Thyroid gland (tissue), 4 donors: ENCODE measurements at regions not wholly inside any gene's neighbourhood (a gene's known extent, or its start where the extent isn't known, plus 50 kb on each side); places are given as distances from the start of the nearest gene placed in this dataset.
"Not testable (repeated sequence)": the region's sequence is repeated elsewhere in the genome, so short reads cannot be mapped to it uniquely, and the experiment has no call there.

Source experiments
- DNase-seq, 2 donors: peaks; one replicate each; pipeline ENCODE4 v3.0.0-alpha.2; 2019
- H3K27ac ChIP-seq, 3 donors: fragments of 200-600 bp; sonication (generic); 1 replicate in 2 of 3; 2 replicates in 1 of 3; pipeline ENCODE4 v1.5.1; 2016 to 2019; ENCODE audit warnings: mild to moderate bottlenecking in 1 of 3, moderate library complexity in 1 of 3
- H3K27me3 ChIP-seq: fragments of 200-600 bp; sonication (generic); one replicate; pipeline ENCODE4 v1.5.1; 2019
- H3K36me3 ChIP-seq, 2 donors: fragments of 200-600 bp; sonication (generic); one replicate each; pipeline ENCODE4 v1.5.1; 2016 to 2019
- H3K4me1 ChIP-seq, 2 donors: fragments of 200-600 bp; sonication (generic); one replicate each; pipeline ENCODE4 v1.5.1; 2017 to 2019
- H3K4me3 ChIP-seq, 3 donors: fragments of 200-600 bp; sonication (generic); replicated peaks in 1 of 3; 1 replicate in 2 of 3; 2 replicates in 1 of 3; pipeline ENCODE4 v1.5.1; 2016; ENCODE audit warnings: mild to moderate bottlenecking in 1 of 3
- H3K9me3 ChIP-seq: fragments of 200-600 bp; sonication (generic); one replicate; pipeline ENCODE4 v1.5.1; 2017
- POLR2A ChIP-seq, 2 donors: fragments of 450-650 bp; IDR thresholded peaks; one replicate each; pipeline ENCODE4 v1.6.1; 2017; ENCODE audit warnings: antibody characterized with exemption in 2 of 2, mild to moderate bottlenecking in 2 of 2, moderate library complexity in 1 of 2
- WGBS, 2 donors: methylation state at CpG; one replicate each; pipeline ENCODE4 v1.1.5; 2017; 5-methylcytosine and 5-hydroxymethylcytosine counted together
- intact Hi-C: fragments of 100-400 bp; cut with DNase I; formaldehyde crosslinking; loops from one replicate; pipeline ENCODE4 v1.15.1; 2023
- TF ChIP-seq, protein P1 (sequence below), 6 experiments: fragments of 200-600 bp in 3 of 6; fragments of 450-650 bp in 3 of 6; sonication (generic) in 3 of 6; IDR thresholded peaks; one replicate each; pipeline ENCODE4 v1.5.1; 2016 to 2019; ENCODE audit warnings: antibody characterized with exemption in 6 of 6, mild to moderate bottlenecking in 2 of 6, inconsistent platforms in 1 of 6, moderate library complexity in 1 of 6

DNA sequence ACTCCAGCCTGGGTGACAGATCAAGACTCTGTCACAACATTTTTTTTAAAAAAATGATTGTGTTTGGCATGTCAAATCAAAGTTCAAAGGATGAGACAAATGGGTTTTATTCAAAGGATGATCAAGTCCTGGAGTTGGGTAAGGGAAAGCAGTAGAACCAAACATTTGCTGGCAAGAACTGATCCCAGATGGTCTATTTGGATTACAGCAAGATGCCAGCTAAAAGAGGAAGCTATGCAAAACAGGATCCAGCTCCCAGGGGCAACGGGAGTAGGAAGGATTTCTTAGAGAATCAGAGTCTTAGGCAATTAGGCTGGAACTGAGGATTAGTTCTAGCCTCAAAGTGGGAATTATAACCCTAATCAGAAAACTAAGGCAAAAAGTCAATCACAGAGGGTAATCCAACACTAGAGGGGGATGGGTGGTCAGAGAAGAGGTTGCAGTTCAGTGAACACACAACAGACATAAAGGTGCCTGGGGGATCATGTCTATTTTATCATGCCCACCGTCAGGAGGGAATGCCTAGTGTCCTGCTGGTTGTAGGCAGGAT is 133.0 kb upstream of the PLS3 start:
- Histone ChIP-seq H3K27me3 (no peaks in the 10 kb centered on the region), H3K9me3 (no peaks in the 10 kb centered on the region), H3K4me3 (no peak overlapping the region), H3K4me1 (no peaks in the 10 kb centered on the region), H3K27ac (no peak overlapping the region), H3K36me3 (no peaks in the 10 kb centered on the region)
- WGBS, 2 donors = 34 to 45% methylated on average over 2 of the region's 2 CpGs
- intact Hi-C loops = no loop called here
- no peak for DNase-seq
- TF ChIP-seq, protein P1, sequence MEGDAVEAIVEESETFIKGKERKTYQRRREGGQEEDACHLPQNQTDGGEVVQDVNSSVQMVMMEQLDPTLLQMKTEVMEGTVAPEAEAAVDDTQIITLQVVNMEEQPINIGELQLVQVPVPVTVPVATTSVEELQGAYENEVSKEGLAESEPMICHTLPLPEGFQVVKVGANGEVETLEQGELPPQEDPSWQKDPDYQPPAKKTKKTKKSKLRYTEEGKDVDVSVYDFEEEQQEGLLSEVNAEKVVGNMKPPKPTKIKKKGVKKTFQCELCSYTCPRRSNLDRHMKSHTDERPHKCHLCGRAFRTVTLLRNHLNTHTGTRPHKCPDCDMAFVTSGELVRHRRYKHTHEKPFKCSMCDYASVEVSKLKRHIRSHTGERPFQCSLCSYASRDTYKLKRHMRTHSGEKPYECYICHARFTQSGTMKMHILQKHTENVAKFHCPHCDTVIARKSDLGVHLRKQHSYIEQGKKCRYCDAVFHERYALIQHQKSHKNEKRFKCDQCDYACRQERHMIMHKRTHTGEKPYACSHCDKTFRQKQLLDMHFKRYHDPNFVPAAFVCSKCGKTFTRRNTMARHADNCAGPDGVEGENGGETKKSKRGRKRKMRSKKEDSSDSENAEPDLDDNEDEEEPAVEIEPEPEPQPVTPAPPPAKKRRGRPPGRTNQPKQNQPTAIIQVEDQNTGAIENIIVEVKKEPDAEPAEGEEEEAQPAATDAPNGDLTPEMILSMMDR (IDR thresholded peaks at IDR 0.05) = no peak
- no peak for TF ChIP-seq POLR2A (IDR thresholded peaks at IDR 0.05)

DNA sequence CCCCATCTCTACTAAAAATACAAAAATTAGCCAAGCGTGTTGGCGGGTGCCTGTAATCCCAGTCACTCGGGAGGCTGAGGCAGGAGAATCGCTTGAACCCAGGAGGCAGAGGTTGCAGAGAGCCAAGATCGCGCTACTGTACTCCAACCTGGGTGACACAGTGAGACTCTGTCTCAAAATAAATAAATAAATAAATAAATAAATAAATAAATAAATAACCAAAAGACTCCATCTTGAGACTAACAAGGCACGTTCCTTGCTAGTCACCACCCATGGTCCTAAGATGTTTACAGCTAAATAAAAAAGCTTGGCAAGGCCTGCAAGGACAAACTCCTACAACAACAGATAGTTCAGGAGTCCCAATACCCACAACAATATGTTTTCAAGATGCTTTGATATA is 126.1 kb upstream of the PLS3 start:
- DNase-seq, H3K36me3 ChIP-seq, H3K4me3 ChIP-seq, intact Hi-C loops, H3K9me3 ChIP-seq, H3K27ac ChIP-seq, H3K4me1 ChIP-seq, H3K27me3 ChIP-seq: not testable (repeated sequence)
- 97% methylated on average over 7 of the region's 7 CpGs for WGBS, 2 donors

DNA sequence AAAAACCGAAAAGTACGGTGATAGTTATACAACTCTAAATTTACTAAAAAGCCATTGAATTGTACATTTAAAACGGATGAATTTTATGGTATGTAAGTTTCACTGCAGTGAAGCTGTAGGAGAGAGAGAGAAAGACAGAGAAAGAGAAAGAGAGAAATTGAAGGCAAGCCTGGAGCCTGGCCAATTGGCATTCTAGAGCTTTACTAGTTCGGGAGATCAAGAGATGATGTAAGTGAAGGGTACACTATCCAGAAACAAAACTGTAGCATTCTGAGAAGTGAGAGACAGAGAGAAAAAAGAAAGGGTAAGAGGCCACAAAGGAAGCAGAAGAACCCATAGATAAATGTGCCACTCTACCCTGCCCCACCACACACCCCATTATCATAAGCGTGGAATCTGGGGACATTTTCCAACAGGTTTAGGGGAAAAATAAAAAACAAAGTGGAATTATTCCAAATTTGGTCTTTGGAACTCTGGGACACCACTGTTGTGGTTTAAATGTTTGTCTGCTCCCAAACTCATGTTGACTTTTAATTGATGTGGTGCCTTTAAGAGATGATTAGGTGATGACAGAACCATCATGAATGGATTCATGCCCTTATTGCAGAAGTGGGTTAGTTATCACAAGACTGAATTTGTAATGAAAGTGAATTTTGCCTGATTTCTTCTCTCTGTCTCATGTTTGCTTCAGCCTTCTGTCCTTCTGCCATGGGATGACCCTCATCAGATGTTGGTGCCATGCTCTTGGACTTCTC is 123.0 kb upstream of the PLS3 start:
- no peak for DNase-seq
- H3K27me3 ChIP-seq = no peaks in the 10 kb centered on the region
- H3K9me3 ChIP-seq = no peaks in the 10 kb centered on the region
- H3K4me3 ChIP-seq = no peak overlapping the region
- no peak for TF ChIP-seq POLR2A (IDR thresholded peaks at IDR 0.05)
- TF ChIP-seq, protein P1 (IDR thresholded peaks at IDR 0.05) = no peak
- no peaks in the 10 kb centered on the region for H3K36me3 ChIP-seq
- no peaks in the 10 kb centered on the region for H3K4me1 ChIP-seq
- intact Hi-C loops = no loop called here
- no peak overlapping the region for H3K27ac ChIP-seq
- WGBS, 2 donors = 79 to 90% methylated on average over 5 of the region's 5 CpGs

GRCh38 chrX:115448146-115448545 is 112.8 kb upstream of the PLS3 start:
- H3K4me1 ChIP-seq = no peaks in the 10 kb centered on the region
- WGBS, 2 donors = 92 to 93% methylated on average over 2 of the region's 2 CpGs
- no peak for TF ChIP-seq POLR2A (IDR thresholded peaks at IDR 0.05)
- TF ChIP-seq, protein P1 (IDR thresholded peaks at IDR 0.05) = no peak
- intact Hi-C loops = no loop called here
- H3K4me3 ChIP-seq = no peak overlapping the region
- no peak overlapping the region for H3K27ac ChIP-seq
- no peak for DNase-seq
- H3K27me3 ChIP-seq = no peaks in the 10 kb centered on the region
- no peaks in the 10 kb centered on the region for H3K9me3 ChIP-seq
- no peaks in the 10 kb centered on the region for H3K36me3 ChIP-seq

- DNase-seq = peak; percentile 83 to 84
- H3K27ac ChIP-seq = peak overlapping the region; percentile 59 to 64 (median 60)
- TF ChIP-seq, protein P1 (IDR thresholded peaks at IDR 0.05) = no peak
- TF ChIP-seq POLR2A (IDR thresholded peaks at IDR 0.05) = no peak
- no peaks in the 10 kb centered on the region for H3K36me3 ChIP-seq
- H3K4me1 ChIP-seq = no peaks in the 10 kb centered on the region
- WGBS, 2 donors = 10 to 15% methylated on average over 4 of the region's 4 CpGs
- intact Hi-C loops = no loop called here
- H3K4me3 ChIP-seq = no peak overlapping the region
- no peaks in the 10 kb centered on the region for H3K9me3 ChIP-seq
- H3K27me3 ChIP-seq = no peaks in the 10 kb centered on the region
These were observed 111.2 kb upstream of the PLS3 start for GRCh38 chrX:115449742-115450141.
